H9 (cell line): ENCODE measurements at regions not wholly inside any gene's neighbourhood (a gene's known extent, or its start where the extent isn't known, plus 50 kb on each side); places are given as distances from the start of the nearest gene placed in this dataset.

Experiments used
- DNase-seq: peaks from one replicate; pipeline ENCODE4 v3.0.0-alpha.2; 2017
- H2AFZ ChIP-seq: one replicate; pipeline ENCODE4 v1.6.1; 2013; ENCODE audit warnings: mild to moderate bottlenecking, low read length, control low read depth, moderate library complexity
- H2AK5ac ChIP-seq: 2 replicates; pipeline ENCODE4 v1.6.1; 2013; ENCODE audit warnings: low read length, control low read depth, mixed read lengths; ENCODE audit not compliant: insufficient read length
- H2BK120ac ChIP-seq: one replicate; pipeline ENCODE4 v1.6.1; 2013; ENCODE audit warnings: low read depth, mild to moderate bottlenecking, low read length, control low read depth, inconsistent platforms; ENCODE audit not compliant: poor library complexity, severe bottlenecking
- H2BK12ac ChIP-seq: 2 replicates; pipeline ENCODE4 v1.6.1; 2013; ENCODE audit warnings: low read length, control low read depth, mixed read lengths, low read depth; ENCODE audit not compliant: insufficient read length
- H2BK15ac ChIP-seq: 2 replicates; pipeline ENCODE4 v1.6.1; 2013; ENCODE audit warnings: low read depth, low read length, control low read depth
- H2BK20ac ChIP-seq: one replicate; pipeline ENCODE4 v1.6.1; 2013; ENCODE audit warnings: low read depth, mild to moderate bottlenecking, low read length, control low read depth, inconsistent platforms; ENCODE audit not compliant: poor library complexity, severe bottlenecking
- H2BK5ac ChIP-seq: 2 replicates; pipeline ENCODE4 v1.6.1; 2013; ENCODE audit warnings: low read length, control low read depth, mixed read lengths; ENCODE audit not compliant: insufficient read length
- H3K14ac ChIP-seq: 2 replicates; pipeline ENCODE4 v1.6.1; 2013; ENCODE audit warnings: low read length, control low read depth; ENCODE audit not compliant: insufficient read depth
- H3K18ac ChIP-seq: 2 replicates; pipeline ENCODE4 v1.6.1; 2013; ENCODE audit warnings: low read depth, mild to moderate bottlenecking, mixed read lengths, low read length, control low read depth; ENCODE audit not compliant: insufficient read length
- H3K23ac ChIP-seq: 2 replicates; pipeline ENCODE4 v1.6.1; 2013; ENCODE audit warnings: low read length, control low read depth, mixed read lengths, low read depth; ENCODE audit not compliant: insufficient read length
- H3K23me2 ChIP-seq: 2 replicates; pipeline ENCODE4 v1.6.1; 2013; ENCODE audit warnings: low read depth, mild to moderate bottlenecking, mixed read lengths, low read length, control low read depth; ENCODE audit not compliant: insufficient read length, poor library complexity, severe bottlenecking
- H3K27ac ChIP-seq: 2 replicates; pipeline ENCODE4 v1.5.1; 2013; ENCODE audit warnings: low read length, control low read depth, mixed read lengths, low read depth; ENCODE audit not compliant: insufficient read length
- H3K27me3 ChIP-seq: 2 replicates; pipeline ENCODE4 v1.6.1; 2013; ENCODE audit warnings: low read length, control low read depth, inconsistent platforms; ENCODE audit not compliant: insufficient read depth
- H3K4ac ChIP-seq: 2 replicates; pipeline ENCODE4 v1.6.1; 2013; ENCODE audit warnings: low read depth, mild to moderate bottlenecking, control low read depth, inconsistent platforms, low read length, moderate library complexity
- H3K4me1 ChIP-seq: 2 replicates; pipeline ENCODE4 v1.6.1; 2013; ENCODE audit warnings: low read length, control low read depth, inconsistent platforms; ENCODE audit not compliant: insufficient read depth
- H3K4me2 ChIP-seq: 2 replicates; pipeline ENCODE4 v1.6.1; 2013; ENCODE audit warnings: low read length, control low read depth, mixed read lengths; ENCODE audit not compliant: insufficient read length, insufficient read depth
- H3K56ac ChIP-seq: 2 replicates; pipeline ENCODE4 v1.6.1; 2013; ENCODE audit warnings: low read depth, mild to moderate bottlenecking, mixed read lengths, low read length, control low read depth; ENCODE audit not compliant: insufficient read length
- H3K79me1 ChIP-seq: 2 replicates; pipeline ENCODE4 v1.6.1; 2013; ENCODE audit warnings: low read depth, mild to moderate bottlenecking, moderate library complexity, low read length, control low read depth, inconsistent platforms; ENCODE audit not compliant: insufficient read depth, poor library complexity, severe bottlenecking
- H3K79me2 ChIP-seq: 2 replicates; pipeline ENCODE4 v1.6.1; 2013; ENCODE audit warnings: low read length, control low read depth, inconsistent platforms; ENCODE audit not compliant: insufficient read depth
- H3K9ac ChIP-seq: 2 replicates; pipeline ENCODE4 v1.6.1; 2013; ENCODE audit warnings: low read length, control low read depth, mixed read lengths; ENCODE audit not compliant: insufficient read length; ENCODE audit errors: extremely low read depth
- H3K9me3 ChIP-seq: one replicate; pipeline ENCODE4 v1.6.1; 2013; ENCODE audit warnings: low read depth, low read length, inconsistent platforms; ENCODE audit not compliant: control insufficient read depth
- H3T11ph ChIP-seq: one replicate; pipeline ENCODE4 v1.6.1; 2013; ENCODE audit warnings: mild to moderate bottlenecking, low read length, control low read depth, inconsistent platforms
- H4K20me1 ChIP-seq: one replicate; pipeline ENCODE4 v1.6.1; 2013; ENCODE audit not compliant: control insufficient read depth, insufficient read length, insufficient read depth
- H4K5ac ChIP-seq: 2 replicates; pipeline ENCODE4 v1.6.1; 2013; ENCODE audit warnings: low read depth, mild to moderate bottlenecking, mixed read lengths, low read length, control low read depth; ENCODE audit not compliant: insufficient read length
- H4K8ac ChIP-seq: replicated peaks from 2 replicates; pipeline ENCODE4 v1.6.1; 2013; ENCODE audit warnings: low read length, control low read depth, mixed read lengths, low read depth; ENCODE audit not compliant: insufficient read length
- H4K91ac ChIP-seq: 2 replicates; pipeline ENCODE4 v1.6.1; 2013; ENCODE audit warnings: low read depth, mild to moderate bottlenecking, moderate library complexity, mixed read lengths, low read length, control low read depth; ENCODE audit not compliant: insufficient read length
- H3K27ac Mint-ChIP-seq, 3 experiments: 2 replicates in 2 of 3; 3 replicates in 1 of 3; pipeline ENCODE4 v1.8.0; 2020 to 2021; ENCODE audit warnings: mixed read lengths in 3 of 3, mild to moderate bottlenecking in 1 of 3, moderate library complexity in 1 of 3
- H3K27me3 Mint-ChIP-seq: 2 replicates; pipeline ENCODE4 v1.8.0; 2021; ENCODE audit warnings: low read depth, mild to moderate bottlenecking, moderate library complexity, mixed read lengths
- H3K36me3 Mint-ChIP-seq, 3 experiments: 2 replicates in 2 of 3; 3 replicates in 1 of 3; pipeline ENCODE4 v1.8.0; 2020 to 2021; ENCODE audit warnings: low read depth in 3 of 3, mixed read lengths in 3 of 3; ENCODE audit not compliant: insufficient read depth in 1 of 3
- H3K4me1 Mint-ChIP-seq, 2 experiments: 2 replicates each; pipeline ENCODE4 v1.8.0; 2020; ENCODE audit warnings: mixed read lengths in 2 of 2
- H3K4me3 Mint-ChIP-seq, 2 experiments: 2 replicates in 1 of 2; 3 replicates in 1 of 2; pipeline ENCODE4 v1.8.0; 2020 to 2021; ENCODE audit warnings: mild to moderate bottlenecking in 2 of 2, mixed read lengths in 2 of 2, moderate library complexity in 1 of 2
- H3K9me3 Mint-ChIP-seq, 2 experiments: 2 replicates in 1 of 2; 3 replicates in 1 of 2; pipeline ENCODE4 v1.8.0; 2020; ENCODE audit warnings: mild to moderate bottlenecking in 2 of 2, mixed read lengths in 2 of 2, moderate library complexity in 1 of 2
- CTCF ChIP-seq: fragments of 200-600 bp; sonication (generic); conservative IDR thresholded peaks from 3 replicates; pipeline ENCODE4 v1.8.0; 2021; ENCODE audit warnings: antibody characterized with exemption, mild to moderate bottlenecking
- WGBS: extraction: QIAGEN DNeasy Blood & Tissue Kit; methylation state at CpG from one replicate; pipeline ENCODE4 v1.1.7; 2013; ENCODE audit warnings: missing lambda C conversion rate, low lambda C conversion rate, mixed read lengths; ENCODE audit not compliant: insufficient read length; ENCODE audit errors: extremely low coverage; 5-methylcytosine and 5-hydroxymethylcytosine counted together

GRCh38 chr7:24034251-24034650 is 249.7 kb upstream of the NPY start:
- Mint-ChIP-seq H3K9me3 (no peaks in the 10 kb centered on the region), H3K27ac (no peak overlapping the region), H3K4me1 (peaks cover 2 to 8% of the 10 kb centered on the region in 2 experiments; a peak in 3 of 4 replicates), H3K4me3 (no peak overlapping the region), H3K36me3 (no peaks in the 10 kb centered on the region), H3K27me3 (peaks cover 1% of the 10 kb centered on the region; the same call in 1 of the 2 replicates)
- H2BK120ac ChIP-seq: no peak overlapping the region
- no peak overlapping the region for H2BK20ac ChIP-seq
- no peak overlapping the region for H2BK5ac ChIP-seq
- H4K5ac ChIP-seq: no peak overlapping the region
- no peak overlapping the region for H3K4me2 ChIP-seq
- no peaks in the 10 kb centered on the region for H3K27me3 ChIP-seq
- no peak overlapping the region for H3K27ac ChIP-seq
- H3K9me3 ChIP-seq: no peaks in the 10 kb centered on the region
- H2BK15ac ChIP-seq: no peak overlapping the region
- no peak overlapping the region for H2BK12ac ChIP-seq
- H3K23ac ChIP-seq: no peak overlapping the region
- H3K18ac ChIP-seq: no peak overlapping the region
- no peak for TF ChIP-seq CTCF
- H4K91ac ChIP-seq: no peak overlapping the region
- peaks cover 3% of the 10 kb centered on the region; the same call in 1 of the 2 replicates for H3K4me1 ChIP-seq
- no peak overlapping the region for H4K8ac ChIP-seq
- H3T11ph ChIP-seq: no peak overlapping the region
- no peaks in the 10 kb centered on the region for H3K23me2 ChIP-seq
- H3K56ac ChIP-seq: no peak overlapping the region
- no peak for DNase-seq
- H3K4ac ChIP-seq: no peak overlapping the region
- H2AFZ ChIP-seq: no peak overlapping the region
- H3K79me1 ChIP-seq: no peaks in the 10 kb centered on the region
- H3K14ac ChIP-seq: no peak overlapping the region
- WGBS: no CpG with 5 or more reads among the region's 1 CpG
- H2AK5ac ChIP-seq: no peak overlapping the region
- no peak overlapping the region for H3K9ac ChIP-seq
- no peaks in the 10 kb centered on the region for H3K79me2 ChIP-seq
- no peaks in the 10 kb centered on the region for H4K20me1 ChIP-seq
